Prostate gland (tissue), 2 donors: ENCODE measurements at regions not wholly inside any gene's neighbourhood (a gene's known extent, or its start where the extent isn't known, plus 50 kb on each side); places are given as distances from the start of the nearest gene placed in this dataset.

Experiments
- DNase-seq: peaks from one replicate; pipeline ENCODE4 v3.0.0-alpha.2; 2019; ENCODE audit warnings: low spot score
- H3K27ac ChIP-seq, 2 donors: fragments of 200-600 bp; sonication (generic); 2 replicates each; pipeline ENCODE4 v1.5.1; 2017 to 2019
- H3K27me3 ChIP-seq: fragments of 200-600 bp; sonication (generic); replicated peaks from 2 replicates; pipeline ENCODE4 v1.5.1; 2019; ENCODE audit not compliant: insufficient read depth
- H3K36me3 ChIP-seq, 2 donors: fragments of 200-600 bp; sonication (generic); 1 replicate in 1 of 2; 2 replicates in 1 of 2; pipeline versions ENCODE4 v1.5.1 to v1.8.1; 2017 to 2019
- H3K4me1 ChIP-seq: fragments of 200-600 bp; sonication (generic); replicated peaks from 2 replicates; pipeline ENCODE4 v1.5.1; 2019
- H3K4me3 ChIP-seq, 2 donors: fragments of 200-600 bp; sonication (generic); 2 replicates each; pipeline ENCODE4 v1.5.1; 2017 to 2019
- H3K9me3 ChIP-seq: fragments of 200-600 bp; sonication (generic); 2 replicates; pipeline ENCODE4 v1.5.1; 2017
- CTCF ChIP-seq, 4 experiments: fragments of 200-600 bp in 2 of 4; fragments of 450-650 bp in 2 of 4; sonication (generic) in 2 of 4; IDR thresholded peaks; 1 replicate in 3 of 4; 2 replicates in 1 of 4; pipeline ENCODE4 v1.5.1; 2016 to 2019; ENCODE audit warnings: antibody characterized with exemption in 4 of 4, mild to moderate bottlenecking in 2 of 4, moderate library complexity in 2 of 4
- POLR2A ChIP-seq: fragments of 450-650 bp; IDR thresholded peaks from one replicate; pipeline ENCODE4 v1.6.1; 2016; ENCODE audit warnings: antibody characterized with exemption, mild to moderate bottlenecking
- POLR2AphosphoS5 ChIP-seq: sonication (generic); formaldehyde crosslinking; IDR thresholded peaks from one replicate; pipeline ENCODE4 v1.6.1; 2017; ENCODE audit warnings: antibody characterized with exemption
- WGBS: methylation state at CpG from one replicate; pipeline ENCODE4 v1.1.5; 2018; 5-methylcytosine and 5-hydroxymethylcytosine counted together
- intact Hi-C: fragments of 100-400 bp; cut with DNase I; formaldehyde crosslinking; loops from one replicate; pipeline ENCODE4 v1.14.2; 2022

- WGBS: 53% methylated on average over 4 of the region's 4 CpGs
- no peaks in the 10 kb centered on the region for H3K27me3 ChIP-seq
- H3K9me3 ChIP-seq: no peaks in the 10 kb centered on the region
- no peaks in the 10 kb centered on the region for H3K36me3 ChIP-seq
- H3K27ac ChIP-seq: peak overlapping the region; percentile 76 to 80
- H3K4me3 ChIP-seq: no peak overlapping the region
- intact Hi-C loops: loop anchor here (2.0 to 10.0 kb wide), 4 partner anchors 39 to 235 kb away; partner anchors contain the start of gene ZNF217
- no peaks in the 10 kb centered on the region for H3K4me1 ChIP-seq
- no peak for DNase-seq
- no peak for TF ChIP-seq POLR2AphosphoS5
- no peak for TF ChIP-seq POLR2A
- no peak for TF ChIP-seq CTCF (IDR thresholded peaks at IDR 0.05)
Measured at GRCh38 chr20:53827292-53828087, 233.9 kb upstream of the ZNF217 start.

- TF ChIP-seq POLR2A: no peak
- no peak for TF ChIP-seq CTCF (IDR thresholded peaks at IDR 0.05)
- TF ChIP-seq POLR2AphosphoS5: no peak
- Histone ChIP-seq H3K4me1 (no peaks in the 10 kb centered on the region), H3K27me3 (no peaks in the 10 kb centered on the region), H3K27ac (peak overlapping the region in 1 of 2 donors; percentile 76), H3K9me3 (no peaks in the 10 kb centered on the region), H3K36me3 (no peaks in the 10 kb centered on the region), H3K4me3 (no peak overlapping the region)
- intact Hi-C loops: loop anchor here (5.0 to 10.0 kb wide), 3 partner anchors 52 to 234 kb away; partner anchors contain the start of gene ZNF217
- no peak for DNase-seq
- 83% methylated on average over 5 of the region's 5 CpGs for WGBS
Measured at GRCh38 chr20:53826597-53827291, 233.1 kb upstream of the ZNF217 start.

- WGBS: 89% methylated on average over 2 of the region's 2 CpGs
- no peak overlapping the region for H3K27ac ChIP-seq
Measured at GRCh38 chr20:53826090-53826489, 232.5 kb upstream of the ZNF217 start.

GRCh38 chr20:53825282-53825681 lies 231.6 kb upstream of the ZNF217 start:
- DNase-seq: no peak
- WGBS: 82% methylated on average over 4 of the region's 4 CpGs
- H3K27ac ChIP-seq: no peak overlapping the region
- no peaks in the 10 kb centered on the region for H3K4me1 ChIP-seq
- no peaks in the 10 kb centered on the region for H3K9me3 ChIP-seq
- intact Hi-C loops: loop anchor here (5.0 to 10.0 kb wide), 3 partner anchors 50 to 233 kb away; partner anchors contain the start of gene ZNF217
- no peaks in the 10 kb centered on the region for H3K36me3 ChIP-seq
- no peaks in the 10 kb centered on the region for H3K27me3 ChIP-seq
- H3K4me3 ChIP-seq: no peak overlapping the region
- TF ChIP-seq POLR2AphosphoS5 (no peak), POLR2A (no peak), CTCF (IDR thresholded peaks at IDR 0.05) (no peak)

More at GRCh38 chr20:53826090-53826489, 232.5 kb upstream of the ZNF217 start:
- H3K27me3 ChIP-seq: no peaks in the 10 kb centered on the region
- no peaks in the 10 kb centered on the region for H3K9me3 ChIP-seq
- intact Hi-C loops: loop anchor here (5.0 to 10.0 kb wide), 3 partner anchors 51 to 234 kb away; partner anchors contain the start of gene ZNF217
- H3K4me3 ChIP-seq: no peak overlapping the region
- no peak for DNase-seq
- no peaks in the 10 kb centered on the region for H3K36me3 ChIP-seq
- TF ChIP-seq POLR2AphosphoS5: no peak
- TF ChIP-seq CTCF (IDR thresholded peaks at IDR 0.05): no peak
- TF ChIP-seq POLR2A: no peak
- H3K4me1 ChIP-seq: no peaks in the 10 kb centered on the region
